IMR-90 (cell line): ENCODE measurements at regions not wholly inside any gene's neighbourhood (a gene's known extent, or its start where the extent isn't known, plus 50 kb on each side); places are given as distances from the start of the nearest gene placed in this dataset.

Source experiments
- ATAC-seq: fragments of 200-7000 bp; cut with Tn5 transposase; 2 replicates; pipeline ENCODE4 v1.9.1; 2020; ENCODE audit warnings: low read depth, mild to moderate bottlenecking, moderate library complexity
- BruUV-seq: library from RNA; stranded (reverse); fragments of 400-500 nt; replicated peaks from 2 replicates; lab custom pipeline; 2021; lab: Mats Ljungman, UMichigan
- CTCF ChIA-PET: fragments of 300-600 bp; formaldehyde crosslinking; extraction: SDS; loops from one replicate; lab custom pipeline; 2021; ENCODE audit warnings: antibody characterized with exemption; lab: Yijun Ruan, JAX
- POLR2A ChIA-PET: fragments of 300-600 bp; sonication (Branson Sonifier 250); formaldehyde crosslinking; loops from one replicate; lab custom pipeline; 2022; ENCODE audit warnings: antibody characterized with exemption; ENCODE audit not compliant: unreplicated experiment; lab: Charles Lee
- DNase-seq: peaks from one replicate; pipeline ENCODE4 v3.0.0; 2013
- H2AFZ ChIP-seq: replicated peaks from 2 replicates; pipeline ENCODE3; 2013; ENCODE audit warnings: low read length, mild to moderate bottlenecking; ENCODE audit not compliant: poor library complexity
- H2AK5ac ChIP-seq: 2 replicates; pipeline ENCODE4 v1.6.1; 2013; ENCODE audit warnings: low read depth, low read length, inconsistent platforms
- H2AK9ac ChIP-seq: replicated peaks from 2 replicates; pipeline ENCODE3; 2013; ENCODE audit warnings: mild to moderate bottlenecking, low read depth, low read length, moderate library complexity; ENCODE audit not compliant: poor library complexity
- H2BK120ac ChIP-seq: 2 replicates; pipeline ENCODE4 v1.6.1; 2013; ENCODE audit warnings: low read depth, low read length, inconsistent platforms
- H2BK15ac ChIP-seq: 3 replicates; pipeline ENCODE4 v1.6.1; 2013; ENCODE audit warnings: low read depth, low read length, inconsistent platforms
- H2BK20ac ChIP-seq: 2 replicates; pipeline ENCODE4 v1.6.1; 2013; ENCODE audit warnings: low read depth, mild to moderate bottlenecking, inconsistent platforms, low read length, moderate library complexity
- H2BK5ac ChIP-seq: 2 replicates; pipeline ENCODE4 v1.6.1; 2013; ENCODE audit warnings: mild to moderate bottlenecking, low read depth, low read length, inconsistent platforms; ENCODE audit not compliant: poor library complexity, severe bottlenecking
- H3K14ac ChIP-seq: replicated peaks from 2 replicates; pipeline ENCODE4 v1.6.1; 2013; ENCODE audit warnings: low read depth, low read length, inconsistent platforms
- H3K18ac ChIP-seq: 2 replicates; pipeline ENCODE4 v1.6.1; 2013; ENCODE audit warnings: low read depth, low read length, control low read depth
- H3K23ac ChIP-seq: 2 replicates; pipeline ENCODE4 v1.6.1; 2013; ENCODE audit warnings: low read depth, low read length, inconsistent platforms
- H3K27ac ChIP-seq: 2 replicates; pipeline ENCODE4 v1.5.1; 2013; ENCODE audit warnings: mild to moderate bottlenecking, control low read depth, low read length; ENCODE audit not compliant: insufficient read depth
- H3K27me3 ChIP-seq: 2 replicates; pipeline ENCODE4 v1.6.1; 2013; ENCODE audit warnings: low read length; ENCODE audit not compliant: control insufficient read depth, insufficient read depth
- H3K36me3 ChIP-seq: 2 replicates; pipeline ENCODE4 v1.6.1; 2013; ENCODE audit warnings: low read length, mixed read lengths; ENCODE audit not compliant: control insufficient read depth, insufficient read depth
- H3K4ac ChIP-seq: 2 replicates; pipeline ENCODE4 v1.6.1; 2013; ENCODE audit warnings: low read depth, low read length, inconsistent platforms
- H3K4me1 ChIP-seq: 2 replicates; pipeline ENCODE4 v1.6.1; 2013; ENCODE audit warnings: low read length, mixed read lengths; ENCODE audit not compliant: control insufficient read depth, insufficient read depth
- H3K4me2 ChIP-seq: 2 replicates; pipeline ENCODE4 v1.6.1; 2013; ENCODE audit warnings: low read depth, mild to moderate bottlenecking, control low read depth, low read length, moderate library complexity
- H3K4me3 ChIP-seq: 2 replicates; pipeline ENCODE4 v1.5.1; 2013; ENCODE audit warnings: low read depth, mild to moderate bottlenecking, control low read depth, low read length, moderate library complexity; ENCODE audit not compliant: insufficient read depth
- H3K56ac ChIP-seq: 2 replicates; pipeline ENCODE4 v1.6.1; 2013; ENCODE audit warnings: low read length, inconsistent platforms; ENCODE audit not compliant: insufficient read depth; ENCODE audit errors: extremely low read depth
- H3K79me1 ChIP-seq, 2 experiments: 2 replicates each; pipeline ENCODE4 v1.6.1; 2013; ENCODE audit warnings: low read length in 2 of 2, inconsistent platforms in 1 of 2, low read depth in 1 of 2
- H3K9ac ChIP-seq: 2 replicates; pipeline ENCODE4 v1.6.1; 2013; ENCODE audit warnings: low read depth, low read length, control low read depth
- H3K9me1 ChIP-seq: 2 replicates; pipeline ENCODE4 v1.6.1; 2013; ENCODE audit warnings: low read length, inconsistent platforms; ENCODE audit not compliant: insufficient read depth
- H3K9me3 ChIP-seq: 2 replicates; pipeline ENCODE4 v1.6.1; 2013; ENCODE audit warnings: low read length; ENCODE audit not compliant: control insufficient read depth, insufficient read depth
- H4K20me1 ChIP-seq: 2 replicates; pipeline ENCODE4 v1.6.1; 2013; ENCODE audit warnings: low read length, inconsistent platforms; ENCODE audit not compliant: insufficient read depth
- H4K5ac ChIP-seq: 2 replicates; pipeline ENCODE4 v1.6.1; 2013; ENCODE audit warnings: mild to moderate bottlenecking, low read depth, low read length, control low read depth
- H4K8ac ChIP-seq, 2 experiments: 2 replicates each; pipeline ENCODE4 v1.6.1; 2013; ENCODE audit warnings: low read depth in 2 of 2, low read length in 2 of 2, control low read depth in 1 of 2, inconsistent platforms in 1 of 2
- H4K91ac ChIP-seq: 2 replicates; pipeline ENCODE4 v1.6.1; 2013; ENCODE audit warnings: low read depth, low read length, inconsistent platforms; ENCODE audit not compliant: insufficient read depth
- BHLHE40 ChIP-seq: fragments of 150-350 bp; IDR thresholded peaks from 2 replicates; pipeline ENCODE4 v1.6.1; 2016; ENCODE audit warnings: mild to moderate bottlenecking, low read depth, low read length
- CEBPB ChIP-seq: IDR thresholded peaks from 2 replicates; pipeline ENCODE4 v1.6.1; 2012; ENCODE audit warnings: low read depth, low read length, improper control_type of control experiment
- CHD1 ChIP-seq: IDR thresholded peaks from 2 replicates; pipeline ENCODE4 v1.6.1; 2012; ENCODE audit warnings: low read depth, low read length, improper control_type of control experiment
- FOS ChIP-seq: fragments of 150-350 bp; IDR thresholded peaks from 2 replicates; pipeline ENCODE4 v1.6.1; 2016; ENCODE audit warnings: low read depth, low read length
- MAFK ChIP-seq: IDR thresholded peaks from 2 replicates; pipeline ENCODE4 v1.6.1; 2012; ENCODE audit warnings: low read depth, low read length, improper control_type of control experiment
- MAZ ChIP-seq: IDR thresholded peaks from 2 replicates; pipeline ENCODE4 v1.6.1; 2012; ENCODE audit warnings: low read depth, mild to moderate bottlenecking, low read length, improper control_type of control experiment, moderate library complexity, borderline replicate concordance
- MXI1 ChIP-seq: IDR thresholded peaks from 2 replicates; pipeline ENCODE4 v1.6.1; 2012; ENCODE audit warnings: low read depth, mild to moderate bottlenecking, low read length, moderate library complexity, borderline replicate concordance
- NFE2L2 ChIP-seq: fragments of 150-350 bp; IDR thresholded peaks from 2 replicates; pipeline ENCODE4 v1.6.1; 2016; ENCODE audit warnings: low read depth, mild to moderate bottlenecking, low read length
- POLR2A ChIP-seq: IDR thresholded peaks from 2 replicates; pipeline ENCODE4 v1.6.1; 2012; ENCODE audit warnings: mild to moderate bottlenecking, low read depth, low read length
- RAD21 ChIP-seq: IDR thresholded peaks from 2 replicates; pipeline ENCODE4 v1.6.1; 2012; ENCODE audit warnings: low read length, improper control_type of control experiment
- RCOR1 ChIP-seq: IDR thresholded peaks from 2 replicates; pipeline ENCODE4 v1.6.1; 2012; ENCODE audit warnings: mild to moderate bottlenecking, low read length, improper control_type of control experiment; ENCODE audit not compliant: insufficient replicate concordance
- RFX5 ChIP-seq: IDR thresholded peaks from 2 replicates; pipeline ENCODE4 v1.8.0; 2012; ENCODE audit warnings: low read depth, mild to moderate bottlenecking, low read length, moderate library complexity
- SMC3 ChIP-seq: fragments of 150-350 bp; IDR thresholded peaks from 2 replicates; pipeline ENCODE4 v1.6.1; 2016; ENCODE audit warnings: low read depth, mild to moderate bottlenecking, antibody characterized with exemption, low read length, moderate library complexity
- USF2 ChIP-seq: fragments of 150-350 bp; IDR thresholded peaks from 2 replicates; pipeline ENCODE4 v1.6.1; 2017; ENCODE audit warnings: mild to moderate bottlenecking, antibody characterized with exemption, low read length, low read depth
- WGBS, 2 experiments: methylation state at CpG; one replicate each; pipeline versions ENCODE4 v1.1.5 to v1.1.7; 2013; ENCODE audit warnings: missing lambda C conversion rate in 2 of 2; ENCODE audit not compliant: insufficient read length in 1 of 2; ENCODE audit errors: extremely low coverage in 2 of 2; 5-methylcytosine and 5-hydroxymethylcytosine counted together
- dilution Hi-C: fragments of 300-500 bp; cut with HindIII; formaldehyde crosslinking; loops from one replicate; pipeline ENCODE4 v1.14.3; 2018; ENCODE audit warnings: low sequenced_read_pairs; ENCODE audit not compliant: unreplicated experiment
- in situ Hi-C: fragments of 300-500 bp; cut with MboI; formaldehyde crosslinking; loops from 3 replicates; pipeline ENCODE4 v1.14.3; 2019; ENCODE audit warnings: low sequenced_read_pairs, inconsistent platforms, mixed read lengths
- intact Hi-C: fragments of 100-400 bp; cut with micrococcal nuclease; formaldehyde crosslinking; loops from 2 replicates; pipeline ENCODE4 v1.10.0; 2022
- TF ChIP-seq, protein P1 (sequence below): conservative IDR thresholded peaks from 2 replicates; pipeline ENCODE4 v1.5.1; 2012; ENCODE audit warnings: mild to moderate bottlenecking, low read depth, low read length, improper control_type of control experiment
- TF ChIP-seq, protein P2 (sequence below): fragments of 150-350 bp; IDR thresholded peaks from 2 replicates; pipeline ENCODE4 v1.6.1; 2016; ENCODE audit warnings: low read depth, mild to moderate bottlenecking, low read length, moderate library complexity, borderline replicate concordance

DNA sequence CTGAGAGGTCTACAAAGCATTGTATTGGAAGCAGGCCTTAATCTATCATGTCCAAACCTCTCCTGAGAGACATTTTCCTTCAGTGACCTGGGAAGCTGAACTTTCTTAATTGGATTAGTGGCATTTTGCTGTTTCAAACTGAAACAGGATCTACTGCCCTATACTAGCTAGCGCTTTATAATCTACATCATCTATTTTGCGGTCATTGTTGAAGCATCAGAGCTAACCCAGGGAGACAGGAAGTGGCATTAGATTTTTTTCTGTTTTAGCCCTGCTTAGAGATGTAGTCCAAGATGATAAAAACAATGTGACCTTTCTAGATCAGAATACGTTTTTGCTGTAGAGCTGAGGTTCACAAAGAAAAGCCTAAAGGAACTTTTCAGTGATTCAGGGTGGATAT is 147.4 kb upstream of the AGR3 start:
- no peak overlapping the region for H3K23ac ChIP-seq
- in situ Hi-C loops: no loop called here
- no peak overlapping the region for H2BK120ac ChIP-seq
- H4K5ac ChIP-seq: no peak overlapping the region
- DNase-seq (no peak), ATAC-seq (no peak)
- no peak overlapping the region for H3K4me3 ChIP-seq
- H3K27ac ChIP-seq: no peak overlapping the region
- no peak overlapping the region for H2AFZ ChIP-seq
- no peaks in the 10 kb centered on the region for H3K36me3 ChIP-seq
- H3K56ac ChIP-seq: no peak overlapping the region
- H3K27me3 ChIP-seq: no peaks in the 10 kb centered on the region
- BruUV-seq: no TSS peak
- no peak overlapping the region for H4K8ac ChIP-seq
- dilution Hi-C loops: no loop called here
- no peak overlapping the region for H3K14ac ChIP-seq
- ChIA-PET POLR2A (no interaction called here), CTCF (interaction anchor here (1.3 kb wide), 1 partner anchor 46 kb away, joined by 3 read pairs; no protein-coding TSS in a partner anchor)
- no peak overlapping the region for H2AK5ac ChIP-seq
- no peaks in the 10 kb centered on the region for H3K79me1 ChIP-seq
- no peak overlapping the region for H3K18ac ChIP-seq
- no peak overlapping the region for H3K4me2 ChIP-seq
- no CpG with 5 or more reads among the region's 3 CpGs for WGBS, 2 experiments
- no peak overlapping the region for H2BK15ac ChIP-seq
- no peak overlapping the region for H2AK9ac ChIP-seq
- H4K91ac ChIP-seq: no peak overlapping the region
- TF ChIP-seq RAD21 (no peak), FOS (no peak), CHD1 (no peak), MXI1 (no peak), POLR2A (no peak), RFX5 (no peak), SMC3 (no peak), MAZ (no peak), USF2 (no peak), NFE2L2 (no peak), BHLHE40 (no peak), MAFK (no peak), CEBPB (no peak), RCOR1 (no peak)
- TF ChIP-seq, protein P1, sequence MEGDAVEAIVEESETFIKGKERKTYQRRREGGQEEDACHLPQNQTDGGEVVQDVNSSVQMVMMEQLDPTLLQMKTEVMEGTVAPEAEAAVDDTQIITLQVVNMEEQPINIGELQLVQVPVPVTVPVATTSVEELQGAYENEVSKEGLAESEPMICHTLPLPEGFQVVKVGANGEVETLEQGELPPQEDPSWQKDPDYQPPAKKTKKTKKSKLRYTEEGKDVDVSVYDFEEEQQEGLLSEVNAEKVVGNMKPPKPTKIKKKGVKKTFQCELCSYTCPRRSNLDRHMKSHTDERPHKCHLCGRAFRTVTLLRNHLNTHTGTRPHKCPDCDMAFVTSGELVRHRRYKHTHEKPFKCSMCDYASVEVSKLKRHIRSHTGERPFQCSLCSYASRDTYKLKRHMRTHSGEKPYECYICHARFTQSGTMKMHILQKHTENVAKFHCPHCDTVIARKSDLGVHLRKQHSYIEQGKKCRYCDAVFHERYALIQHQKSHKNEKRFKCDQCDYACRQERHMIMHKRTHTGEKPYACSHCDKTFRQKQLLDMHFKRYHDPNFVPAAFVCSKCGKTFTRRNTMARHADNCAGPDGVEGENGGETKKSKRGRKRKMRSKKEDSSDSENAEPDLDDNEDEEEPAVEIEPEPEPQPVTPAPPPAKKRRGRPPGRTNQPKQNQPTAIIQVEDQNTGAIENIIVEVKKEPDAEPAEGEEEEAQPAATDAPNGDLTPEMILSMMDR: no peak
- TF ChIP-seq, protein P2, sequence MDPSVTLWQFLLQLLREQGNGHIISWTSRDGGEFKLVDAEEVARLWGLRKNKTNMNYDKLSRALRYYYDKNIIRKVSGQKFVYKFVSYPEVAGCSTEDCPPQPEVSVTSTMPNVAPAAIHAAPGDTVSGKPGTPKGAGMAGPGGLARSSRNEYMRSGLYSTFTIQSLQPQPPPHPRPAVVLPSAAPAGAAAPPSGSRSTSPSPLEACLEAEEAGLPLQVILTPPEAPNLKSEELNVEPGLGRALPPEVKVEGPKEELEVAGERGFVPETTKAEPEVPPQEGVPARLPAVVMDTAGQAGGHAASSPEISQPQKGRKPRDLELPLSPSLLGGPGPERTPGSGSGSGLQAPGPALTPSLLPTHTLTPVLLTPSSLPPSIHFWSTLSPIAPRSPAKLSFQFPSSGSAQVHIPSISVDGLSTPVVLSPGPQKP: no peak
- no peak overlapping the region for H3K4ac ChIP-seq
- no peak overlapping the region for H2BK5ac ChIP-seq
- H3K9me3 ChIP-seq: no peaks in the 10 kb centered on the region; the same call in none of the 2 replicates
- intact Hi-C loops: no loop called here
- no peaks in the 10 kb centered on the region for H4K20me1 ChIP-seq
- H3K4me1 ChIP-seq: no peaks in the 10 kb centered on the region; the same call in 1 of the 2 replicates
- H2BK20ac ChIP-seq: no peak overlapping the region
- no peaks in the 10 kb centered on the region for H3K9me1 ChIP-seq
- no peak overlapping the region for H3K9ac ChIP-seq
